ENCODE measurements at regions not wholly inside any gene's neighbourhood (a gene's known extent, or its start where the extent isn't known, plus 50 kb on each side); places are given as distances from the start of the nearest gene placed in this dataset.
A peak's percentile ranks its signal among the peaks of the same experiment; 100 is the strongest.

GRCh38 chr2:58460670-58461069 is 219.5 kb upstream of the FANCL start:
- Histone ChIP-seq H2BK15ac (replicated peaks; ENCODE audit: low read depth) (no peak overlapping the region), H2BK120ac (ENCODE audit: low read depth, low read length) (no peak overlapping the region), H3K79me1 (ENCODE audit: low read length) (no peaks in the 10 kb centered on the region), H2BK5ac (ENCODE audit: low read length) (no peak overlapping the region), H3K27me3 (ENCODE audit: insufficient read depth, low read length, poor library complexity) (no peaks in the 10 kb centered on the region), H3K4me3 (ENCODE audit: low read length) (no peak overlapping the region), H3K9ac (ENCODE audit: low read length) (no peak overlapping the region), H3K36me3 (ENCODE audit: control insufficient read depth, insufficient read depth, low read length) (no peaks in the 10 kb centered on the region), H3K27ac (ENCODE audit: low read depth, low read length) (no peak overlapping the region), H4K8ac (ENCODE audit: low read depth, low read length) (no peak overlapping the region), H3K4me2 (ENCODE audit: low read length) (no peak overlapping the region), H4K5ac (ENCODE audit: low read length) (no peak overlapping the region), H3K23ac (ENCODE audit: low read length) (no peak overlapping the region), H3K4ac (ENCODE audit: low read depth, low read length) (no peak overlapping the region), H2AK5ac (ENCODE audit: low read length) (no peak overlapping the region), H3K18ac (ENCODE audit: low read length) (no peak overlapping the region), H3K56ac (ENCODE audit: low read length) (no peak overlapping the region), H3K4me1 (ENCODE audit: control insufficient read depth, low read depth, low read length) (no peaks in the 10 kb centered on the region), H3K79me2 (ENCODE audit: control insufficient read depth, insufficient read depth, low read length) (no peaks in the 10 kb centered on the region)
- no peak for DNase-seq
- WGBS (ENCODE audit: extremely low coverage, insufficient coverage, low lambda C conversion rate), result no CpG with 5 or more reads among the region's 22 CpGs

- peaks cover 5% of the 10 kb centered on the region for H3K4me1 ChIP-seq (ENCODE audit: control insufficient read depth, low read depth, low read length)
- no peak overlapping the region for H3K4me3 ChIP-seq (ENCODE audit: low read length)
- no peak overlapping the region for H3K4me2 ChIP-seq (ENCODE audit: low read length)
- peak overlapping the region; percentile 57 for H2BK15ac ChIP-seq (replicated peaks; ENCODE audit: low read depth)
- no peak overlapping the region for H3K9ac ChIP-seq (ENCODE audit: low read length)
- H2BK120ac ChIP-seq (ENCODE audit: low read depth, low read length), result no peak overlapping the region
- H3K27ac ChIP-seq (ENCODE audit: low read depth, low read length), result no peak overlapping the region
- H4K5ac ChIP-seq (ENCODE audit: low read length), result no peak overlapping the region
- DNase-seq, result peak; percentile 42
- peak overlapping the region; percentile 78 for H3K18ac ChIP-seq (ENCODE audit: low read length)
- peak overlapping the region; percentile 38 for H3K4ac ChIP-seq (ENCODE audit: low read depth, low read length)
- H2AK5ac ChIP-seq (ENCODE audit: low read length), result no peak overlapping the region
- H3K79me1 ChIP-seq (ENCODE audit: low read length), result no peaks in the 10 kb centered on the region
- WGBS (ENCODE audit: extremely low coverage, insufficient coverage, low lambda C conversion rate), result no CpG with 5 or more reads among the region's 3 CpGs
- H3K56ac ChIP-seq (ENCODE audit: low read length), result no peak overlapping the region
- no peaks in the 10 kb centered on the region for H3K79me2 ChIP-seq (ENCODE audit: control insufficient read depth, insufficient read depth, low read length)
- H2BK5ac ChIP-seq (ENCODE audit: low read length), result no peak overlapping the region
- no peak overlapping the region for H3K23ac ChIP-seq (ENCODE audit: low read length)
- H3K36me3 ChIP-seq (ENCODE audit: control insufficient read depth, insufficient read depth, low read length), result no peaks in the 10 kb centered on the region
- peak overlapping the region; percentile 93 for H4K8ac ChIP-seq (ENCODE audit: low read depth, low read length)
- H3K27me3 ChIP-seq (ENCODE audit: insufficient read depth, low read length, poor library complexity), result no peaks in the 10 kb centered on the region
Measured at GRCh38 chr2:58449286-58450010, 208.3 kb upstream of the FANCL start.

GRCh38 chr2:58448845-58449244 is 207.7 kb upstream of the FANCL start:
- Histone ChIP-seq H2BK120ac (ENCODE audit: low read depth, low read length) (no peak overlapping the region), H4K5ac (ENCODE audit: low read length) (no peak overlapping the region), H3K23ac (ENCODE audit: low read length) (no peak overlapping the region), H3K27me3 (ENCODE audit: insufficient read depth, low read length, poor library complexity) (no peaks in the 10 kb centered on the region), H3K27ac (ENCODE audit: low read depth, low read length) (no peak overlapping the region), H2AK5ac (ENCODE audit: low read length) (no peak overlapping the region), H2BK15ac (replicated peaks; ENCODE audit: low read depth) (no peak overlapping the region), H3K4ac (ENCODE audit: low read depth, low read length) (no peak overlapping the region), H3K36me3 (ENCODE audit: control insufficient read depth, insufficient read depth, low read length) (no peaks in the 10 kb centered on the region), H3K18ac (ENCODE audit: low read length) (no peak overlapping the region), H3K79me1 (ENCODE audit: low read length) (no peaks in the 10 kb centered on the region), H3K4me3 (ENCODE audit: low read length) (no peak overlapping the region), H3K9ac (ENCODE audit: low read length) (no peak overlapping the region), H3K79me2 (ENCODE audit: control insufficient read depth, insufficient read depth, low read length) (no peaks in the 10 kb centered on the region), H2BK5ac (ENCODE audit: low read length) (no peak overlapping the region), H3K56ac (ENCODE audit: low read length) (no peak overlapping the region), H4K8ac (ENCODE audit: low read depth, low read length) (no peak overlapping the region), H3K4me1 (ENCODE audit: control insufficient read depth, low read depth, low read length) (peaks cover 5% of the 10 kb centered on the region), H3K4me2 (ENCODE audit: low read length) (no peak overlapping the region)
- DNase-seq, result no peak
- 100% methylated on average over 2 of the region's 2 CpGs for WGBS (ENCODE audit: extremely low coverage, insufficient coverage, low lambda C conversion rate)

GRCh38 chr2:58448065-58448507 is 207.0 kb upstream of the FANCL start:
- no peak overlapping the region for H3K4ac ChIP-seq (ENCODE audit: low read depth, low read length)
- H3K18ac ChIP-seq (ENCODE audit: low read length), result no peak overlapping the region
- no peak overlapping the region for H2BK120ac ChIP-seq (ENCODE audit: low read depth, low read length)
- no peak overlapping the region for H3K27ac ChIP-seq (ENCODE audit: low read depth, low read length)
- no peak overlapping the region for H3K9ac ChIP-seq (ENCODE audit: low read length)
- H4K8ac ChIP-seq (ENCODE audit: low read depth, low read length), result no peak overlapping the region
- WGBS (ENCODE audit: extremely low coverage, insufficient coverage, low lambda C conversion rate), result no CpG with 5 or more reads among the region's 6 CpGs
- peak overlapping the region; percentile 63 for H3K56ac ChIP-seq (ENCODE audit: low read length)
- no peak overlapping the region for H2BK15ac ChIP-seq (replicated peaks; ENCODE audit: low read depth)
- H3K27me3 ChIP-seq (ENCODE audit: insufficient read depth, low read length, poor library complexity), result no peaks in the 10 kb centered on the region
- no peak overlapping the region for H2BK5ac ChIP-seq (ENCODE audit: low read length)
- H3K4me3 ChIP-seq (ENCODE audit: low read length), result no peak overlapping the region
- peaks cover 5% of the 10 kb centered on the region for H3K4me1 ChIP-seq (ENCODE audit: control insufficient read depth, low read depth, low read length)
- H3K23ac ChIP-seq (ENCODE audit: low read length), result no peak overlapping the region
- no peaks in the 10 kb centered on the region for H3K79me1 ChIP-seq (ENCODE audit: low read length)
- H4K5ac ChIP-seq (ENCODE audit: low read length), result no peak overlapping the region
- H3K79me2 ChIP-seq (ENCODE audit: control insufficient read depth, insufficient read depth, low read length), result no peaks in the 10 kb centered on the region
- DNase-seq, result peak; percentile 98
- H3K36me3 ChIP-seq (ENCODE audit: control insufficient read depth, insufficient read depth, low read length), result no peaks in the 10 kb centered on the region
- no peak overlapping the region for H3K4me2 ChIP-seq (ENCODE audit: low read length)
- no peak overlapping the region for H2AK5ac ChIP-seq (ENCODE audit: low read length)

GRCh38 chr2:58447586-58447985 is 206.5 kb upstream of the FANCL start:
- no peak for DNase-seq
- Histone ChIP-seq H3K27me3 (ENCODE audit: insufficient read depth, low read length, poor library complexity) (no peaks in the 10 kb centered on the region), H3K79me1 (ENCODE audit: low read length) (no peaks in the 10 kb centered on the region), H3K23ac (ENCODE audit: low read length) (no peak overlapping the region), H2AK5ac (ENCODE audit: low read length) (no peak overlapping the region), H3K27ac (ENCODE audit: low read depth, low read length) (no peak overlapping the region), H3K9ac (ENCODE audit: low read length) (peak overlapping the region; percentile 33), H2BK120ac (ENCODE audit: low read depth, low read length) (no peak overlapping the region), H3K4me1 (ENCODE audit: control insufficient read depth, low read depth, low read length) (peaks cover 5% of the 10 kb centered on the region), H3K56ac (ENCODE audit: low read length) (peak overlapping the region; percentile 63), H4K8ac (ENCODE audit: low read depth, low read length) (no peak overlapping the region), H3K4ac (ENCODE audit: low read depth, low read length) (no peak overlapping the region), H3K18ac (ENCODE audit: low read length) (no peak overlapping the region), H4K5ac (ENCODE audit: low read length) (no peak overlapping the region), H2BK5ac (ENCODE audit: low read length) (peak overlapping the region; percentile 61), H3K36me3 (ENCODE audit: control insufficient read depth, insufficient read depth, low read length) (no peaks in the 10 kb centered on the region), H3K79me2 (ENCODE audit: control insufficient read depth, insufficient read depth, low read length) (no peaks in the 10 kb centered on the region), H3K4me2 (ENCODE audit: low read length) (no peak overlapping the region), H3K4me3 (ENCODE audit: low read length) (no peak overlapping the region), H2BK15ac (replicated peaks; ENCODE audit: low read depth) (no peak overlapping the region)
- WGBS (ENCODE audit: extremely low coverage, insufficient coverage, low lambda C conversion rate), result no CpG with 5 or more reads among the region's 2 CpGs

GRCh38 chr2:58441643-58442042 is 200.5 kb upstream of the FANCL start:
- Histone ChIP-seq H3K27ac (ENCODE audit: low read depth, low read length) (no peak overlapping the region), H3K36me3 (ENCODE audit: control insufficient read depth, insufficient read depth, low read length) (no peaks in the 10 kb centered on the region), H3K79me2 (ENCODE audit: control insufficient read depth, insufficient read depth, low read length) (no peaks in the 10 kb centered on the region), H3K4ac (ENCODE audit: low read depth, low read length) (no peak overlapping the region), H3K18ac (ENCODE audit: low read length) (peak overlapping the region; percentile 64), H3K23ac (ENCODE audit: low read length) (no peak overlapping the region), H2BK15ac (replicated peaks; ENCODE audit: low read depth) (peak overlapping the region; percentile 67), H4K5ac (ENCODE audit: low read length) (no peak overlapping the region), H3K4me1 (ENCODE audit: control insufficient read depth, low read depth, low read length) (no peaks in the 10 kb centered on the region), H3K9ac (ENCODE audit: low read length) (no peak overlapping the region), H3K27me3 (ENCODE audit: insufficient read depth, low read length, poor library complexity) (no peaks in the 10 kb centered on the region), H3K4me3 (ENCODE audit: low read length) (no peak overlapping the region), H2AK5ac (ENCODE audit: low read length) (no peak overlapping the region), H3K56ac (ENCODE audit: low read length) (no peak overlapping the region), H2BK120ac (ENCODE audit: low read depth, low read length) (no peak overlapping the region), H3K4me2 (ENCODE audit: low read length) (no peak overlapping the region), H2BK5ac (ENCODE audit: low read length) (no peak overlapping the region), H3K79me1 (ENCODE audit: low read length) (no peaks in the 10 kb centered on the region), H4K8ac (ENCODE audit: low read depth, low read length) (no peak overlapping the region)
- peak; percentile 39 for DNase-seq
- WGBS (ENCODE audit: extremely low coverage, insufficient coverage, low lambda C conversion rate), result no CpG with 5 or more reads among the region's 3 CpGs

Data from mesendoderm (in vitro differentiated cells).